T47D (cell line): ENCODE measurements at regions not wholly inside any gene's neighbourhood (a gene's known extent, or its start where the extent isn't known, plus 50 kb on each side); places are given as distances from the start of the nearest gene placed in this dataset.
"Not testable (repeated sequence)": the region's sequence is repeated elsewhere in the genome, so short reads cannot be mapped to it uniquely, and the experiment has no call there.

Experiments
- DNase-seq, 2 experiments: peaks; one replicate each; pipeline versions ENCODE4 v3.0.0 to v3.0.0-alpha.2; 2011 to 2012; ENCODE audit warnings: low read depth in 1 of 2, low spot score in 1 of 2
- JUND ChIP-seq: IDR thresholded peaks from 2 replicates; pipeline ENCODE4 v1.6.1; 2012; ENCODE audit warnings: low read depth
- in situ Hi-C: cut with HindIII; loops from 2 replicates; pipeline ENCODE4 v1.10.0; 2016; ENCODE audit warnings: low sequenced_read_pairs, low pct_unique_long_range_greater_than_20kb

- in situ Hi-C loops: no loop called here
- TF ChIP-seq JUND: no peak
These were observed 51.5 kb upstream of the MELK start for GRCh38 chr9:36521148-36521547.

GRCh38 chr9:36517131-36517530 is 55.6 kb upstream of the MELK start:
- in situ Hi-C loops: no loop called here
- DNase-seq: no peak
- TF ChIP-seq JUND: no peak

More at GRCh38 chr9:36521148-36521547, 51.5 kb upstream of the MELK start:
- no peak for DNase-seq

GRCh38 chr9:36504156-36504555 is 68.5 kb upstream of the MELK start:
- TF ChIP-seq JUND: no peak

GRCh38 chr9:36503172-36504088 is 69.3 kb upstream of the MELK start:
- DNase-seq: peak in 1 of 2 experiments; percentile 3
- in situ Hi-C loops: no loop called here
- no peak for TF ChIP-seq JUND

More at GRCh38 chr9:36504156-36504555, 68.5 kb upstream of the MELK start:
- in situ Hi-C loops: no loop called here
- no peak for DNase-seq

GRCh38 chr9:36501727-36502126 is 71.0 kb upstream of the MELK start:
- in situ Hi-C loops: no loop called here
- TF ChIP-seq JUND: no peak
- no peak for DNase-seq

- in situ Hi-C loops, DNase-seq: not testable (repeated sequence)
These were observed 71.8 kb upstream of the MELK start for GRCh38 chr9:36500931-36501330.

GRCh38 chr9:36499174-36499890 is 73.4 kb upstream of the MELK start:
- DNase-seq: no peak
- in situ Hi-C loops: no loop called here
- TF ChIP-seq JUND: no peak

- DNase-seq, in situ Hi-C loops: not testable (repeated sequence)
These were observed 79.1 kb upstream of the MELK start for GRCh38 chr9:36493564-36493963.

- in situ Hi-C loops: no loop called here
- DNase-seq: no peak
- no peak for TF ChIP-seq JUND
These were observed 79.8 kb upstream of the MELK start for GRCh38 chr9:36492865-36493264.

- in situ Hi-C loops: no loop called here
- TF ChIP-seq JUND: no peak
These were observed 83.2 kb upstream of the MELK start for GRCh38 chr9:36489453-36489852.

GRCh38 chr9:36488389-36488756 is 84.3 kb upstream of the MELK start:
- TF ChIP-seq JUND: no peak
- in situ Hi-C loops: no loop called here
- no peak for DNase-seq

More at GRCh38 chr9:36489453-36489852, 83.2 kb upstream of the MELK start:
- no peak for DNase-seq

GRCh38 chr9:36487482-36488388 is 85.0 kb upstream of the MELK start:
- no peak for TF ChIP-seq JUND
- in situ Hi-C loops: no loop called here
- peak; percentile 54 to 84 for DNase-seq
